ENCODE measurements at regions not wholly inside any gene's neighbourhood (a gene's known extent, or its start where the extent isn't known, plus 50 kb on each side); places are given as distances from the start of the nearest gene placed in this dataset.

DNA sequence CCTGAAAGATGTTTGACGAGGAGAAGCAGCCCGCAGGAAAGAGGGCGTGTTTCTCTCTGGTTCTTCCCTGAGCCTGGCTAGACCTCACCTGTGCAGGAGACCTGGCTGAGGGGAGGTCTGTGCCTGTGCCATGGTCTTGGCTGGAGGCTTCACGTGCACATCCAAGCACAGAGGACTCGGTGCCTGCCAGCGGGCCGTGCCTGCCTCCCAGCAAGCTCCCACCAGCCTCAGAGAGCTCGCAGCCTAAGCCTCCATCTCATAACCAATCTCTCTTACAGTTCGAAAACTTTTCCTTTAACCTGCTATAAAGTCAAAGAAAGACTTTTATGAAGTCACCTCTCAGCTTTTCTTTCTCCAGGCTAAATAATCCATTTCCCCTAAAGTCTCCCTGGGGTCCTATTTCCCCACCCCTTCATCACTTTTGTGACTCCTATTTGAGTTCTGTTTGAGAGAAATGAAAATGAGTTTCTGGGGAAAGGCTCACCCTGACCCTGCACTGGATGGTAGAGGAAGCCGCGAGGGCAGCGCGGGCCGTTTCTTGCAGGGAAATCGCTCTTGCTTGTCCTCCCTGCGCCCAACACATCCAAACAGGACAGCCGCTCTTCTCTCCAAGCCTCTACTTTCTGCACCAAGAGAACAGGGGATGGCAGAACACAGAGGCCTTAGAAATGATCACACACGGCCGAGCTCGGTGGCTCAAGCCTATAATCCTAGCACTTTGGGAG, 521.0 kb downstream of the SOX11 start:
- DNase-seq, result no peak

DNA sequence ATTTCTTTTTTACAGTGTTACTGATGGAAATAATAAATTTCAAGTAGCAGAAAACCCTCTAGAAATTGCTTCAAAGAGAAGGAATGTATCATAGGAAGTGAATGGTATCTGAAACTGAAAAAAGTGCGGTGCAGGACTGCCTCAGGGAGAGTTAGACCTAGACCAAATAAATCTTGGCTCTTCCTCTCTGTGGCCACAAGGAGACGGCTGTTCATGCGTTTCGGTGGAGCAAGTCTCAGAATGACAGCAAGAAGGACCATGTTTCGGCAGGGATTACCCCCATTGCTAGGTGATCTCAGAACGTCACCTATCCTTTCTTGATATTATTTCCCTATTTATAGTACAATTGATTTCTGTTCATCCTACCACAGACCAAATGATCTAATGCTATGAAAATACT, 522.3 kb downstream of the SOX11 start:
- DNase-seq, result peak; percentile 13

DNA sequence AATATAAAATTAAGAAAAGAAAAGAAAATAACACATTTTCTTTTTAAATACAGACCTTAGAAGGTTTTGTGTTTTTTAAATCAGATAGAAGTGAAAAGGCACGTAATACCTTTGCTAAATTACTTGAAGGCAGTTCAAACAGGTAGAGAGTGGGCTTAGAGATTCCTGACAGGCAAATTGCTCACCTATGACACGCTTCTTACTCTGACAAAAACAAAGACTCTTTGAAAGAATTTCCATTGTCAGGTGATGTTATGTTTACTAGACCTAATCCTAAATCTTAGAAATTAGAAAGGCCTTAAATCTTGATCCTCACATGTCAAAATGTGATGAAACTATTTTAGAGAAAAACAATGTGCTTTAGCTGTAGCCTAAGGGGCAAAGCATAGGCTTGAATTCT, 522.9 kb downstream of the SOX11 start:
- no peak for DNase-seq

DNA sequence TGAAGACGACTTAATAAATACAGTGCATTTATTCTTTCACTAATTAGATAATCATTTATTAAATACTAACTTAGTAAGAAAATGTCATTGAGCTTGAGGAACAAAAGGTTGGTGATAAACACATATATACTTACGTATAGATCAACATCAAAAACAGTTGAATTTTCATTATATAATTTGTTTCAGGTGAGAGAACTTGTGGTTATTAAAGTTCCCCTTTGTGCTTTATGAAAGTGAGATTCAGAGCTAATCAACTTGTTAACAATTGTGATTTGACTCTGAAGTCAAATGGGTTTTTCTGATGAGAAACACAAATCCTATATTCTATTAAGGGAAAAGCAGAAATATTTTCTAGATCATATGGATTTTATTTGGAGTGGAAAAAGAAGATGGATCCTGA, 524.0 kb downstream of the SOX11 start:
- DNase-seq, result no peak

DNA sequence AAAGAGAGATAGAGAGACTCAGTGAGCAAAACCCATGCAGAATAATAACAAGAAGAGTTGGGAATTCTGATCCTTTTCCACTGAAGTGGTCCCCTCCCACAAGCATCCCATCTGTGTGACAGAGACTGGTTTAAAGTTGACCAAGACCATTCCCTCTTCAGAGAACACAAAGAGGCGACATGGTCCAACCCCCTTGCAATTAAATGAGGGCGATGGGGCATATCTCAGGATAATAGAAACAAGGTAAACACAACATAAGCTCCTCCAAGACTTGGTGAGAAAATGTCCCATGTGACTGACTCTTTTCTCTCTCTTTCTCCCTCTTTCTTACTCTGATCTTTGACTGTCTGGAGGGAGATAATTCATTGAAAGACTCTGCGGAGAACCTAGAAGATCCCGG, 526.7 kb downstream of the SOX11 start:
- DNase-seq, result no peak

DNA sequence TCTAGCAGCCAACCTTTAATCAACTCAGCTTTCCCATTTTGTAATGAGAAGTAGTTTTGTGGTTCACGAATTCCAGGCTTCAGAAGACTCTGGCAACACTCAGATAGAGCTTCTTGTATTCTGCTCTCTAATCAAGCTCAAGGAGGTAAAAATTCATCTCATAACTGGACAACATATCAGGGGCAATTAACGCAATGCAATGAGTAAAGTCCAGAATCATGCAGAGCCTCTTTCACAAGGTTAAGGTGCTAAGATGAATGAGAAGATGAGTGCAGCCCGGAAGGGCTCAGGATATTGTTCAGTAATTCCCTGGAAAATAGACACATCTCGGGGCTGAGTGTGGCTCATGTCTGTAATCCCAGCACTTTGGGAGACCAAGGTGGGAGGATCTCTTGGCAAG, 527.7 kb downstream of the SOX11 start:
- no peak for DNase-seq

DNA sequence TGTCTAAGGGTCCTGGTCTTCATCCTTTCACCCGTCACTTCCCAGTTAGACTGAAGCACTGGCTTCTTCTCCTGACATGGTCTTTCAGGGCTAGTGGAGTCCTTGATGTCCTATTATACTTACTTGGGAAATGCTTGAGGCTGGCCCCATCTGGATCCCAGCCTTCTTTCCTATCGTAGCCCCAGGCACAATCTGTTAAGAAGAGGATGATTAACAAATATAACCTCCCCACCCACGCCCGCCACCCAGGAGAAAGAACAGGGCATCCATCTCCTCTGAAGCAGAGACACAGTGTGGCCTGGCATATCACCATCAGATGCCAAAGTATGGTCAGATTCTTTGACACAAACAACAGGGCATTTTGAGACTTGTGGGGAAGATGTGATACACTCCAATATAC, 530.1 kb downstream of the SOX11 start:
- DNase-seq, result no peak

DNA sequence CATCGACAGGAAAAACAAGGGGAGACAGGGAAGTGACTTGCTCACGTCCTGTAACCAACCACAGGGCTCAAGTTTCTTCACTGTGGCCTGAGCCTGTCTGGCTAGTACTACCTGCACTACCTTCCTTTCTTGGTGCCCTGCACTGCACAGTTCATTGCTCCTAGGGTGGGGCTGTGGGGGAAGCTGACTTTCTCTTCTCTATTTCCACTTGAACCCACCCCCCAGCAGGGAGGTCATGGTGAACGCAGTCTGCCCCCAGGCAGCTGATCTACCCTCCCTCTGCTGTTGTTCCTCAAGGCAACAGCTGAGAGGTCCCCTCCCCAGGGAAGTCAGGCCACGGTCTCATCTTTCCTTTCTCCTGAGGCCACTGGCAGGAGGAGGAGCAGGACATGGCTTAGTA, 532.1 kb downstream of the SOX11 start:
- DNase-seq, result no peak

DNA sequence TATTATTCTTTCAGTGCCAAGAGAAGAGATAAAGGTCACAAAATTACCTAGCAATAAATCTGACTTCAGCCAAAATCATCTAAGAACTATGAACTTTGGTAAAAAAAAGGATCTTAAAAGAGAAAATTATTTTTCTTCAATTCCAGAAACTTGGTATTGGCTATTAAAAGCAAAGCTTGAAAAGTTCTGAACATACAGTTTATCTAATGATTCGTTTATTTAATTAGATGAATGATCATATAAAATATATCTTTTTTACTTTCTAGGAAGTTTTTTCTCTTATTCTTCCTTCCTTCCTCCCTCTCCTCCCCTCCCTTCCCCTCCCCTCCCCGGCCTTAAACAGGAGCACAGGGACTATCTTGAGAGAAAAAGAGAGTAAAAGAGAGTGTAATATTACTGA, 536.1 kb downstream of the SOX11 start:
- no peak for DNase-seq

DNA sequence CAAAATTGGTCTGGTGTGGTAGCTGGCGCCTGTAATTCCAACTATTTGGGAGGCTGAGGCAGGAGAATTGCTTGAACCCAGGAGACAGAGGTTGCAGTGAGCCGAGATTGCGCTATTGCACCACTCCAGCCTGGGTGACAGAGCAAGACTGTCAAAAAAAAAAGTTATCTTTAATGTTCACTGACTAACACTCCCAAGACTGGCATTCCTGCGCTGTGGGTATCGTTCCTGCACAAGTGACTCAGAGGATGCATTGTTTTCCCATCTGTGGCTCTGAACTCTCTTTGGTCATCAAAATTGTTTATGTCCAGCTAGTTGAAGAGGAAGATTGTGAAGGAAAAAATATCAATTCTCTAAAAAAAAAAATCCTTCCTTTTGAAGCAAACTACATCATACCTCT, 539.0 kb downstream of the SOX11 start:
- no peak for DNase-seq

DNA sequence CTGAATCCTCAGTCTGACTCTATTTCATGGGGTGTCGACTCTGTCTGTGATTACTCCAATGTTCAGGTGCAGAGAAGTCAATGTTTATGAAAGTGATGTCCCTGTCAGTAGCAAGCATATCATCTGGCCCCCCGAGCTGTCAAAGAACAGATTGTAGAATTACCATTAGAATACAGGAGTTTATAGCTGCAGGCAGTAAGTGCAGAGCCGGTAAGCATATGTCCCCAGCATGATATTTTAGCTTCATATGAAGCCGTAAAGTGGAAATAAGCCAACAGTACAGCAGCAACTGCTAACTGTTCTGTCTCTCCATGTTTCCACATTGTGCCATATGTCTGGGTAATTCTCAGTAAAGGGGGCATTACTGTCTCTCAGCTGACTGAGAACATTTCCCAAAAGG, 541.8 kb downstream of the SOX11 start:
- DNase-seq, result no peak

DNA sequence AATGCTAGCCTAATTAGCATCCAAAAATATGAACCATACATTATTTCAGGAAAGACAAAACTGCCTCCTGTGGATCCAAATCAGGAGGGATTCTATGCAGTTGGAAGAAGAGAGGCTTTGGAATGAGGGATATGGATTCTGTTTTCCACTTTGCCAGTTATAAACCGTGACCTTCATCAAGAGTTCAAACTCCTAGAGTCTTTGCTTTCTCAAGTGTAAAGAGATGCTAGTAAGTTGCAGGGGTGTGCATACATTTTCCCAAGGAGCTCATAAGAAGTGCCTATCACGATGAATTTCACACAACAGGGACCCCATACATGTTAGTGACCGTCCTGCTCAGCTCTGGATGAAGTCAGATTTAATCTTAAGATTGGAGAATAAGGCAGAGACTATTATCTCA, 542.5 kb downstream of the SOX11 start:
- no peak for DNase-seq

DNA sequence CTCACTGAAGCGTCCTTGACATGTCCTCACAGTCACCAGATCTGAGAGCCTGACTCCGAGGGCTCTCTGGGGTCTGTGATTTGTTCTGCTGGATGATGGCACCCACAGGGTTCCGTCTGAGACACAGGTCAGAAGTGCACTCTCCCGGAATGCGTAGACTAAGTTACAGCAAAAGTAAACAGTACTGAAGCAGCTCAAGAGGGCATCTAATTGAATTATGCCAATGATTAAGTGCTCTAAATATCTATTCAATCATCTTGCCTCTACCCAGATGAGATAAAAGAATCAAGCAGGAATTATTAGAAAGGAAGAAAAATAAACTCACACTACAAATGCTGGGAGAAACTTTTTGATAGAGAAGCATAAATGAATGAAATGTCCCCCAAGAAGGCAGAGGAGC, 544.1 kb downstream of the SOX11 start:
- no peak for DNase-seq

DNA sequence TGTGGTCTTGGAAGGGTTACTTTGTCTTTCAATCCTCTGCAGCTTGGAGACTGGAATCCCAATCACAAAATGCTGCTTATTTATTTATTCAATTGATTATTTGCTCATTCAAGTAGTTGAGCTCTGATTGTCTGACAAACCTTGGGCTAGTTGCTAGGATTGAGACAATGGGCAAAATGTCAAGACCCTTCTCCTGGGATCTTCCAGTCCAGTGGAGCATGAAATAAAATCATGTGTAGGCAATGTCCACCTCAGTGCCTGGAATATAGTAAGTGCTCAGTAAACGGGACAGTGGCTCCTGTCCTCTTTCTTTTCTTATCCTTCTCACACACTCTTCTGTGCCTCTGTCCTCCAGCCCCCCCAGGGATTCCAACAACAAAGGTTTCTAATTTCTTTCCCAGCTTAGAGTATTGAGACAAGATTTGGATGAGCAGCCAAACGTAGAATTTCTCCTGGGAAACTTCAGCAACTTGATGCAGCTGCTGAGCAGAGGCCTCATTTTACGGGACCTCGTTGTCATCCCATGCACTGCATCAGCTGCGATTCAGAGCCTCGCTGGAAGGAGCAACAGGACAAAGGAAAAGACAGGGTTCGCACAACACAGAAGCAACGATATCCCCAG, 545.0 kb downstream of the SOX11 start:
- DNase-seq, result no peak

DNA sequence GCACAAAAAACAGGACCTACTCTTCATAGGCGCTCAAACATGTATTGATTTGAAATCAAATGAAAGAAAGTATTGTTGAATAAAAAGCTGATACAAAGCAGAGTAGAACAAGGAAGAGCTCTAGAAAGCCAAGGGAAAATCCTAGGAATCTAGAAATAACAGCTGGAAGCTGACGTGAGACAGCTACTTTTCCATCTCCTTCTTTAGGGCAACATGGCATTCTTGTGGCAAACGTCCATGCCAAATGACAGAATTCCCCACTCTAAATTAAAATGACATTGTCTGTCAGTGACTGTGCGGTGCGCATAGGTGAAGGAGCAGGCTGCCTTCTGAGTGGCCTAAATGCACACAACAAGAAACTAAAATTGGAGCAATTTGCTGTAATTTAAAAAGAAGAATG, 557.4 kb downstream of the SOX11 start:
- DNase-seq, result no peak

DNA sequence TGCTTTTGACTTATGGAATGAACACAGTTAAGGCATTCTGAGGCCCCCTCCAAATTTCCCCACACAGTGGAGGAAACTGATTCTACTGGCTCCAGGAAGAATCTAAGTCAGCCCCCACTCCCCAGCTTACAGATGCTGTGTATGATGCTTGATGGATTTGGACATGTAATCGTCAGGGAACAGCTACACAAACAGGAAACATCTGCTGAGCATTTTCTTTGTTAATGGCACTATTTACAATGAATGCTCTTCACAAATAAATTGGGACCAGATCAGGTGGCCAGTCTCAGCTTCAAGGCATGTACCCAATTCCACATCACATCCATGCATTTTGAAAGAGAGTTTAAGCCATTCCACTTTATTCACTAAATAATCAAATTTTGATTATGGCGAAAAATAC, 562.3 kb downstream of the SOX11 start:
- peak; percentile 1 for DNase-seq

DNA sequence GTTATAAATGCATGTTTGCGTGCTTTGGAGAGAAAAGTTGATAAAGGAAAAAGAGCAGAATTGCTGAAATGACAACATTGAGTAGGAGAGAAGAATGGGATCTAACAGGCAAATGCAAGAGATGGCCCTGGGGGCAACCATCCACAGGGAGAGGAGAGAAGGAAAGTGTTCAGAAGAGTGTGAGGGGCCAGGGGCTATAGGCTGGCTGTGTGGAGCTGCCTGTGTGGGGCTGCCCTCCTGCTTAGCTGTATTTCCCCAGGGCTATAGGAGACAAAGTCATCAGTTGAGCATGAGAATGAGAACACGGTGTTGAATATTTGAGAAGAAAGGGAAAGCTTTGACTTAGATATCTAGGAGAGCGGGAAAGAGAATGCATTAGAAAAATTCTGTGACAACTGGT, 572.0 kb downstream of the SOX11 start:
- no peak for DNase-seq

DNA sequence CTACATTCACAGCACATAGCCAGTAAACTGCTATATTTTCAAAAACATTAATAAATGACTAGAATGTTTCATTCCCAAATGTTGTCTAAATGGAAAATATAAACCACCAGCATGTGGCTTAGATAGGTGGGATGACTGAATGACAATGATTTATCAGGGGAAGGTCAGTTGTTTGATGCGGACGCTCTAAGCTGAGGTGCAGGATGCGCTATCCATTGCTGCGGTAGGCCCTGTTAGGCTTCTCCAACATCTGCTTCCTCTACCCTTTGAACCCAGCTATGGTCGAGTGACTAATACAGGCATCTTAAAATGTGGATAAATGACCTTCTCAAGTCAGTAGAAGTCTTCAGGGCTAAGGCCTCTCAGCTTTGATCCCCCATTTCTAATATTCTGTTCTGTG, 584.2 kb downstream of the CMPK2 start:
- DNase-seq, result no peak

DNA sequence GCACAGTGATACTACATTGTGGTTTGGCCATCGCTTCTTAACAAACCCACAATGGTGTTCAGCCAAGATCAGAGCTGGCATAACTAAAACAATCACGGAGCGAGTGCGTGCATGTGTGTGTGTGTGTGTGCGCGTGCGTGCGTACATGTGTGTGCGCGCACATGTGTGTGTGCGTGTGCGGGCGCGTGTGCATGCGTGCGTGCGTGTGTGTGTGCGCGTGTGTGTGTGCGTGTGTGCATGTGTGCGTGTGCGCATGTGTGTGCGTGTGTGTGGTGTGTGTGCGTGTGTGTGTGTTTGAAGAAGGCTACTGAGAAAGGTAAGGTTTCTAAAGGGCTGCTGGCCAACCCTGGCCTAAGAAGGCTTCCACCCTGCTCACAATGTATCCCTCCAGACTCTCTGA, 582.4 kb downstream of the CMPK2 start:
- no peak for DNase-seq

DNA sequence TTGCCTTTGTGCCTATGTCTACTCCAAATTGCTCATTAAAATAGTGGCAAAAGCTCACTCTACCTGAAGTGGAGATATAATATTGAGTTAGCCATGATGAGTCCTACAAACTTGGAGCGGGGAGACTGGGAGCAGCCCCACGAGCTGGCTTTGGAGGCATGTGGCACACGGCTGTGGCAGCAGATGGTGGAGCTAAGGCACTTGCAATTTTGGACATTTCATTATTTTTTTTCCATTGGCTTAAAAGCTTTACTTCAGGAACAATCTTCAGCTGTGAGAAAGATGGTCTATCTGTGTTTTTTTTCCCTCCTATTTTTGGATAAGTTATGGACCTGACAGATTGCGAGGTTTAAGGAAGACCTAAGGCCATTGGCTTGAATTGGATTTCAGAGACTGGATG, 578.3 kb downstream of the CMPK2 start:
- DNase-seq, result no peak

DNA sequence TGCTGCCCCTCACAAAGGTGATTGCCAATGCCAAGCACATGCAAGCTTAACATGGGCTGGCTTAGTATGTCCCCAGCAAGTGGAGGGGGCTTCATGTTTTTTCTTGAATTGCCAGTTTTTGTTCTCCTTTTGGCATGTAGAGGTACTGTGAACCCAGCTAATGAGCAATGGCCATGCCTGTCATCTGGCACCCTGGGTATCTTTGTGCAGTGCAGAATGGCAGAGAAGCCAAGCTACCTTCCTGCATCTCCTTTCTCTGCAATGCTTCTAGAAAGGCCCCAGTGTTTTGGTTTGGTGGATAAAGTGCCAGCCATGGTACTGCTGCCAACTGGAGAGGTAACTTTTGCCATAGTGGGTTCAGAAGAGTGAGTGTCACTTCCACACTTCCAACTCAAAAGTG, 576.9 kb downstream of the CMPK2 start:
- DNase-seq, result no peak

DNA sequence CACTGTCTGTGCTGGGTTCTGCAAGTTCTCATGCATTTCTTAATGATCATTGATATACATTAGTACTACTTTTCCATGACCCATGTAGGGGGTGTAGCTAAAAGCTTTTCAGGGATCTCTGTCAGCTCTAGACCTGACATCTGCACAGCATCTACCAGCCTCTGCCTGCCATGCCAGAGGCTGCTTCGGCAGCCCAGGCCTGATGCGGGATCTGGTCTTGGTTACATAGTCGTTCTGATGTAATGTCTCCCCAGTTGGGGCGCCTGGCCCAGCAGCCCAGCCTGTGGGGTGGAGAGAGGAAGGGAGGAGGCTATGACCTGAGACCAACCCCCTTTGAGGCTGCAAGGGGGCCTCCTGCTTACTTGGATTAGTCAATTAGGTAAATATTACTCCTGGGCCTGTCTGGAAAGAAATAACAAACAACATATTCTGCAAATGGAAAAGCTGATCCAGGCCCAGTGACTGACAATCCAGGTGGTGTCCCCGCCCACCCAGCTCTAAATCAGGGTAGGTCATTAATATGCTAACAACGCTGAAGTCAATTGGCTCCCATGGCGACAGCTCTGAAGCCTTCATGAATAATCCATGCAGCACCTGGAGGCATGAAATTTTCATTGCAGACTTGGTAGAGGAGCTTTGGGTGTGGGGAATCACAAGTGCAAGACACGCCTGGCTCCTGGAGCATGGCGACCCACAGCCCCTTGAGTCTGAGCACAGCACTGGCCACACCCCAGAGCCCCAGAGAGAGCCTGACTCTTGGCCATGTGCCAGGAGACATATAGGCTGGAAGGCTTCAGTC, 575.3 kb downstream of the CMPK2 start:
- peak; percentile 21 for DNase-seq

DNA sequence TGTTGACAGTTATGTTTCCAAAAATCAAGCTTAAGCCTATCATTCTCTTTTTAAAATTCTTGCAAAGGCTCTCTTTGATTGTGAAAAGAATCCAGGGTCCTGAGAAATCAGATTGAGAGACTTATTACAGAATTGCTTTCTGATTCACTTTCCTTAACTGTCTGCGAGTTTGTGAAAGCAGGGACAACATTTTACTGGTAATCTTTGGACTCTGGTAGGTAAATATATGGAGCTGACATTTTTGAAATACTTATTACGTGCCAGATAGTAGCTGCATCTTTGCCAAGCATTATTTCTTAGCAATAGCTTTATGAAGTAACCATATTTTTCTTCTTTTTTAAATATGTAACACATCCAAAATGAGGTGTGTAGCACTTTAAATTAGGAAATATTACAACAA, 570.9 kb downstream of the CMPK2 start:
- DNase-seq, result no peak

DNA sequence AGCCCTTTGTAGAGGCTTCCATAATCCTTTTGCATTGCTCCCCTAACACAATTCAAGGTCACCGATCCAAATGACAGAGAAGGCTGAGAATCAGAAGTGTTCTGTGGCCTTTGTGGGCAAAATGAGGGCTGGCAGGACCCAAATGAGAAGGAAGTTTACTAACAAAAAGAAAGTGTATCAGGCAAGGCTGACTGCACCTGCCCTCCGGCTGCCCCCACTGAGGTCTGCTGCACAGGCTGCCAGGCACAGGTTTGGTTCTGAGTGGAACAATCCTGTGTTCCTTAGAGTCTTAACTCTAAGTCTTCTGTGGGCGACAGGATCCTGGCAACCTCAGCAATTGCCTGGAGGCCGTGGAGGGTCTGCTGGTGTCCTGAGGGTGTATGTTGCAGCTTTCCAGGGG, 568.5 kb downstream of the CMPK2 start:
- no peak for DNase-seq

Measured in hematopoietic multipotent progenitor cell treated with erythropoietin and hydrocortisone succinate and interleukin-3 and kit ligand, for 4 days (in vitro differentiated cells).